Gastroesophageal sphincter (tissue), 3 donors: ENCODE measurements at regions not wholly inside any gene's neighbourhood (a gene's known extent, or its start where the extent isn't known, plus 50 kb on each side); places are given as distances from the start of the nearest gene placed in this dataset.

Source experiments
- CTCF ChIP-seq, 4 experiments: fragments of 200-600 bp in 2 of 4; fragments of 450-650 bp in 2 of 4; sonication (generic) in 1 of 4; IDR thresholded peaks; one replicate each; pipeline ENCODE4 v1.5.1; 2017 to 2019; ENCODE audit warnings: antibody characterized with exemption in 4 of 4, mild to moderate bottlenecking in 2 of 4, moderate library complexity in 2 of 4
- EP300 ChIP-seq: sonication (generic); formaldehyde crosslinking; IDR thresholded peaks from one replicate; pipeline ENCODE4 v1.6.1; 2017; ENCODE audit warnings: antibody characterized with exemption, mild to moderate bottlenecking
- POLR2A ChIP-seq, 2 donors: fragments of 450-650 bp; IDR thresholded peaks; one replicate each; pipeline ENCODE4 v1.6.1; 2017; ENCODE audit warnings: antibody characterized with exemption in 2 of 2, mild to moderate bottlenecking in 2 of 2, moderate library complexity in 1 of 2

DNA sequence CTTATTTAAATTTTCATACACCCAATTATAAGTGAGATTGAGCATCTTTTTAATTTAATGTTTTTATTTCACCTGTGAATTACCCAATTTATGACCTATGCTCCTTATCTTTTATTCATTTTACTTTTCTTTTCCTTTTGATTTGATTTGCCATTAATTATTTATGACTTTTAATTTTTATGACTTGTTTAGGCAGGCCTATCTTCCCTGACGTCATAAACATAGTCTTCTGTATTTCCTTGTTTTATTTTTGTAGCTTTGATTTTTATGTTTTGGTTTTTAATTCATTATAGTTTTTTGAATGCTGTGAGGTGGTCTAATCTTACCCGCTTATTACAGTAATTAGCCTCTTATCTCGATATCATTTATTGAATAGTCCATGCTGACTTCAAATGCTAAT, 467.1 kb upstream of the FAR2 start:
- no peak for TF ChIP-seq POLR2A (IDR thresholded peaks at IDR 0.05)
- TF ChIP-seq CTCF (IDR thresholded peaks at IDR 0.05) = no peak
- TF ChIP-seq EP300 = no peak
